ENCODE measurements at regions not wholly inside any gene's neighbourhood (a gene's known extent, or its start where the extent isn't known, plus 50 kb on each side); places are given as distances from the start of the nearest gene placed in this dataset.

GRCh38 chr13:33891196-33891742, 73.3 kb downstream of the RFC3 start:
- no peak for DNase-seq (ENCODE audit: low read depth)

DNA sequence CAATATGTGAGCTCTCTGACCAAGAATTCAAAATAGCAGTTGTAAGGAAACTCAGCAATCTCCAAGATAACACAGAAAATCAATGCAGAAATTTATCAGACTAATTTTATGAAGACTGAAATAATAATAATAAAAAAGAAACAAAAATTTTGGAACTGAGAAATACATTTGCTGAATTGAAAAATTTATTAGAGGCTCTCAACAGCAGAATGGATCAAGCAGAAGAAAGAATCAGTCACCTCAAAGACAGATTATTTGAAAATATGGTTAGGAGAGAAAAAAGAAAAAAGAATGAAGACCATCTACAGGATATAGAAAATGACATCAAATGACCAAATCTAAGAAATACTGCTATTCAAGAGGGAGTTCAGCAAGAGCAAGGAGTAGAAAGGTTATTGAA, 75.6 kb downstream of the RFC3 start:
- DNase-seq (ENCODE audit: low read depth), result no peak

GRCh38 chr13:33904431-33904830, 86.5 kb downstream of the RFC3 start:
- no peak for DNase-seq (ENCODE audit: low read depth)

DNA sequence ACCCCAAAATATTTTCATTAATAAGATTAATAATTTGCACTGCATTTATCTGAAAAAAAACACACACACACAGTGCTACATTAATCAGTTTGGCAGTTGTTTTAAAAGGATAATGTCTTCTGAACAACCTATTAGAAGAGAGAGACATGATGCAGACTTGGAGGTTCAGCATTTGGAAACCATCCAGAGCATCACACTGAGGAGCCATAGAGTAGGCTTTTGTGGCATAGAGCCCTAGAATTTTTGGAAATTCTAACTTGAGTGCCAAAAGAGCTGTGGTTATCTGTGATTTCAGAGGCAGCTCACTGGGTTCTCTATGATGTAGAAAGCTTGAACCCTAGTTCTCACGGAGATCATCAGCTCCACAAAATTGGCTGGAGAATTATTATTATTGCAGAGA, 90.2 kb downstream of the RFC3 start:
- no peak for DNase-seq (ENCODE audit: low read depth)

- no peak for DNase-seq (ENCODE audit: low read depth)
These were observed 92.3 kb downstream of the RFC3 start for GRCh38 chr13:33910255-33910654.

- no peak for DNase-seq (ENCODE audit: low read depth)
These were observed 93.6 kb downstream of the RFC3 start for GRCh38 chr13:33911521-33911920.

DNA sequence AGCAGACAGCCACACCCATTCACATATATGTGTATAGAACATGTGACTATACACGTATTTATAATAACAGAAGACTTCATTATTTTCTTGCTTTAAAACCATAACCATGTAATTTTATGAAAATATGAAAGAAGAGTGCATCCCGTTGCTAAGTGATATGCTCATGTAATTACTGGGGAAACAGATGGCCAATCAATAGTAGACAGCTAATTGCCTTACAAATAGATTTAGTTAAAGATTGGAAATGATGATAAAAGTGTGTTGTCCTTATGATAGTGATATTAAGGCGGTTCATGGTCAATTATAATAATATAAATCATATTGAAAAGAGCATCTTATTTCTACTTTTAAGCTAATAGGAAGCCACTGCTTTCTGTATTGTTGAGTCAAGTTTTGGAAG, 95.9 kb downstream of the RFC3 start:
- no peak for DNase-seq (ENCODE audit: low read depth)

DNA sequence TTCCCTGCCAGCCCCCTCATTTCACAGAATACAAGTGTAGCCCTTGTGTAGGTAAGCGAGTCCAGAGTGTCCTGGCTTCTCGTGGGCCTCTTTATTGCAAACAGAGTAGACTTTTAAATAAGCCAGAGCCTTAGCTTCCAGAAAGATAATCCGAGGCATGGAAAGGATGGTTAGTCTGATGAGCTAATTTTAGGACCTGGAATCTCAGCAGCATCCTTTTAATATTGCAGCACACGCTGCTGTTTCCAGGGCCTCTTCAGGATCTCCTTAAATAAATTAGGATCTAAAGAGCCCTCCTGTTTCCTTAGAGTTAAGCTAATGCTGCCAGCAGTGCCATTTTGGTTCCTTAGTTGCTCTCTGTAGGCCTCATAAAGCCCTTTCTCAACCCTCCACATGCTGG, 99.2 kb downstream of the RFC3 start:
- no peak for DNase-seq (ENCODE audit: low read depth)

DNA sequence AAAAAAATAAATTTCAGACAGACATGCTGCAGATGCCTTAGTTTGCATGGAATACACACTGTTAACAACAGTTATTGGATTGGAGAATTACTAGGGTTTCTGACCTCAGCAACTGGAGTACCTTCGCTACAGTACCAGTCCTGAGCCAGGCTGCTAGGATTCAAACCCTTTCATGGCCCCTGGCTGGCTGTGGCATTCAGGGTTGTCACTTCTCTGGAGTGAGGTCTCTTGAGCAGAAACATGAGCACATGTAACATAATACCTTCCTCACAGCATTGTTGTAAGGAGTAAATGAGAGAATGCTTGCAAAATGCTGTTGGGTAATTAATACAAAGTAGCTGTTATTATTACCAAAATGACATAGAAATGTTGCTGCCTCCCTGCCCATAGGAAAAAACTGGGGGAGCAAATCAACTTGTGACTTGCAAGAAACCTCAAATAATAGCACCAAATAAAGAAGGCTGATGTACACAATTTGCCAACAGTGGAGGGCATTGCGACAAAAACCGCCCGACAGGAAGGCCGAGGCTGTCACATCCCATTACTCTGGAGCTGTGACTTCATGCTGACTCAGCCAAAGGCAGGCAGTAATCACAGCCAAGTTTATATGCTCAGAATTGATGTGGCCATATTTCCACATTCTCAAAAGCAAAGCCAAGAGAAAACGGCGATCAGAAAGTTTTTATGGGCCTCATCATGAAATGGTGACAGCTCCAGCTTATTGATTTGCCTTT, 100.4 kb downstream of the RFC3 start:
- DNase-seq (ENCODE audit: low read depth), result no peak

GRCh38 chr13:33919120-33919519, 101.2 kb downstream of the RFC3 start:
- DNase-seq (ENCODE audit: low read depth), result no peak

GRCh38 chr13:33925563-33925962, 107.6 kb downstream of the RFC3 start:
- no peak for DNase-seq (ENCODE audit: low read depth)

DNA sequence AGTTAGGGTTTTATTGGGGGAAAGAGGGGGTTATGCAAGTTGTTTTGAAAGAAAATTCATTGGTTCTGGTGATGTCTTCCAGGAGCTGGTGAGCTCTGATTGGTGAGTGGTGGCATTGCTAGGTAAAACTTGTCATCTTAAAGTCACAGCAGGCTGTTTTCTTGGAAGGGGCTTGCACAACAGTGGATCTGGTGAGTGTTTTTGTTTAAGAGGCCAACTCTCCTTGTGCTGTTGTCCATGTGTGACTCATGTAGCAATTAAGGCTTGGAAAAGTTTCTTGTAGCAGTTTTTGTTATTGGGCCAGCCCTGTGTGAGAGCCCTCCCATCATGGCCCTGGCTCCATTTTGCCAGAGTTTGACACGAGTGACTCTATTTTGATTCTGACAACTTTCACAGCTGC, 109.4 kb downstream of the RFC3 start:
- DNase-seq (ENCODE audit: low read depth), result no peak

DNA sequence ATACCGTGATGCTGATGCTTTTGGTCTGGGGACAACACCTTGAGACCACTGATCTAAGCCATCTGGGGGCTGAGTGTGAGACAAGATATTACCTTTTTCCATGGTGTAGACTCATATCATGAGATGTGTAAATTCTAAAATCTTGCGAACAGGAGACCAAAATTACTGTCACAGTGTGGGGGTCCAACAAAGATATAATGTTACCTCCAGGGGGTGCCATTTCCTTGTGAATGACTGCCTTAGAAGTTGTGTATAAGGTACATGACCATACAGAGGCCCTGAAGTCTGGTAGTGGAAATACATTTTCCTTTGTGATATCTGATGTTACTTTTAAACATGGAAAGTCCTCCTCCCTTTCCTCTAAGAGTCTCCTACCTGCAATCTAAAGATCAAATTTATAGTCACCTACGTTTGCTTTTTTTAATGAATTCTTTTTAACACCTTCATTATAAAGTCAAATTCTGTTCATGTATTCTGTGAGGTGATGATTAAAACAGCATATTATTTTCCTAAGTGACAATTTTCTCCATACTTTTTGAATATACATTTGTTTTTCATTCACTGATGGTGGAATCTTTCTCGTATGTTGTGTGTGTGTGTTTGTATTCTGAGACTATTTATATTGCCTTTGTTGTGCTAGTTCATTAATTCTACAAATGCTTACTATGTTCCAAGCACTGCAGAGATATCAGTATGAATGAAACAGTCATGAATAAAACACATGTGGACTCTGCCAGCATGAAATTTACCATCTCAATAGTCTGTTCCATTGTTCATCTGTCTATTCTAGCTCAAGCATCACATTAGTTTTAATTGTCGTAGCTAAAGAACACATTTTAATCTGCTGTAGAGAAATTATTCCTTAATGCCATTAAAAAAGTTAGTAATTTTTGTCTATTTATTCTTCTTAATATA, 113.7 kb downstream of the RFC3 start:
- DNase-seq (ENCODE audit: low read depth), result no peak

GRCh38 chr13:33932769-33933406, 114.9 kb downstream of the RFC3 start:
- DNase-seq (ENCODE audit: low read depth), result no peak

DNA sequence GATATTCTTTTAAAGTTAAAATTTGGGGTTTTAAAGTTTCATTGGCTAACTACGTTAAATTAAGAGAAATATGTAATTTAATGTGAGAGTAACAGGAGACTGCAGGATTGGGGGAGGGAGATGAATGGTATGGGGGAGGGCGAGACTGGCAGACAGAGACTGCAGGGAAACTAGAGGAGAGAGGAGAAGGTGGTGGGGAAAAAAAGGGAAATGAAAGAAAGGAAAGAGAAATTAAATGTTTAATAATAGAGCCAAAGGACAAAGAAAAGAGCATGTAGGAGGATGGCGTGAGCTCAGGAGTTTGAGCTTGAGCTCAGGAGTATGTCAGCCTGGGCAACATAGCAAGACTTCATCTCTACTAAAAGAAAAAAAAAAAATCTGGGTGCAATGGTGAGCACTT, 115.9 kb downstream of the RFC3 start:
- no peak for DNase-seq (ENCODE audit: low read depth)

DNA sequence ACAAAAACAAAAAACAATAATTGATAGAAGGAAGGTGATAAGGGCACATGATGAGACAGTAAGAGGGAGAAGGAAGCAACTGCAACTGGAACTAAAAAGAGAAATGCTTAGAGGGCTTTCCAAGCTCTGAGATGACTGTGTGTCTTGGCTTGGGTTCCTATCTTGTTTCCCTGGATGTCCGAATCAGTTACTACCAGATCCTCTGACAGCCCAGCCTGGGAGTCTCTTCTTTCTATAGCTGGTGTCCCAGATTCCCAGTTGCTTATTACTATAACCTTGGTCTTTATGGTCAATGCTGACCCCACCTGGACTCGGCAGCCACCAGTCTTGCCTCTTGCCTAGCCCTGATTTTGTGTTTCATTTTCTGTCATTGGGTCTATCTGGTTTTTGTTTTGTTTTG, 116.4 kb downstream of the RFC3 start:
- DNase-seq (ENCODE audit: low read depth), result no peak

GRCh38 chr13:33934951-33935371, 117.0 kb downstream of the RFC3 start:
- DNase-seq (ENCODE audit: low read depth), result no peak

DNA sequence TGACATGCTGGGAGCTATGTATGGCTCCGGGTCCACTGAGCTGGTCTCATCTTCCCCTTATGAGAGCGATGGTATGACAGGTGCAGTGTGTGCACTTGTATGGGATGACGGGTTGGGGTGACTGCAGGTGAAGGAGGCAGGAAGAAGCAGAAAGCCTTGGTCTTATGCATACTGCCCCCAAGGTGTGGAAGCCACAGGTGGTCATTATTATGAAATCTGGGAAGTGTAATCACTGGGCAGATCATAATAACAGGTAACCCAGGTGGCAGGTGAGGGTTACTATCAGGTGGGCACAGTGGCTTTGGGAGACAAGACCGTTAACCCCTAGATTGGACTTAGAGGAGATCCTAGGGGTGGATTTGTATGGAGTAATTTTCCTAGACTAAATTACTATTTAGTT, 118.0 kb downstream of the RFC3 start:
- no peak for DNase-seq (ENCODE audit: low read depth)

- no peak for DNase-seq (ENCODE audit: low read depth)
These were observed 119.6 kb downstream of the RFC3 start for GRCh38 chr13:33937373-33938098.

GRCh38 chr13:33940256-33940655, 122.3 kb downstream of the RFC3 start:
- DNase-seq (ENCODE audit: low read depth), result no peak

- DNase-seq (ENCODE audit: low read depth), result no peak
These were observed 122.9 kb downstream of the RFC3 start for GRCh38 chr13:33940898-33941297.

DNA sequence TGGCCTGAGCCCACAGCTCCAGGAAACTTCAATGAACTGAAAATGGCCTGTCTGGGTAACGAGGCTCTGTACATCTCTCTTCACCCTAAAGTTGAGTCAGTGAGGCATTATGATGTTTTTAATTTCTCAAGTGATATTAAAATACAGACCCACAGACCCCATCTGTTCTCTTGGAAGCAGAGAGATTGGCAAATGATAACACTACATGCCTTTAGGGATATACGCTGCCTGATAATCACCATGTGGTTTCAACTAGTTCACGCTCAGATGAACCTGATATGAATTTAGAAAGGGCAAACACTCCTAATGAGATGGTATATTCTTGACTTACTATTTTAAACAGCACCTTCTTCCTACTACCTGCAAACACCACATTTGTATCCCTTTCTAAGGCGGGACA, 127.5 kb downstream of the RFC3 start:
- DNase-seq (ENCODE audit: low read depth), result no peak

Measured in stimulated activated CD8-positive, alpha-beta memory T cell treated with anti-CD3 and anti-CD28 coated beads, Interleukin-7, amount 100 ng/mL, for 24 hours (primary cell).